ENCODE measurements at regions not wholly inside any gene's neighbourhood (a gene's known extent, or its start where the extent isn't known, plus 50 kb on each side); places are given as distances from the start of the nearest gene placed in this dataset.

DNA sequence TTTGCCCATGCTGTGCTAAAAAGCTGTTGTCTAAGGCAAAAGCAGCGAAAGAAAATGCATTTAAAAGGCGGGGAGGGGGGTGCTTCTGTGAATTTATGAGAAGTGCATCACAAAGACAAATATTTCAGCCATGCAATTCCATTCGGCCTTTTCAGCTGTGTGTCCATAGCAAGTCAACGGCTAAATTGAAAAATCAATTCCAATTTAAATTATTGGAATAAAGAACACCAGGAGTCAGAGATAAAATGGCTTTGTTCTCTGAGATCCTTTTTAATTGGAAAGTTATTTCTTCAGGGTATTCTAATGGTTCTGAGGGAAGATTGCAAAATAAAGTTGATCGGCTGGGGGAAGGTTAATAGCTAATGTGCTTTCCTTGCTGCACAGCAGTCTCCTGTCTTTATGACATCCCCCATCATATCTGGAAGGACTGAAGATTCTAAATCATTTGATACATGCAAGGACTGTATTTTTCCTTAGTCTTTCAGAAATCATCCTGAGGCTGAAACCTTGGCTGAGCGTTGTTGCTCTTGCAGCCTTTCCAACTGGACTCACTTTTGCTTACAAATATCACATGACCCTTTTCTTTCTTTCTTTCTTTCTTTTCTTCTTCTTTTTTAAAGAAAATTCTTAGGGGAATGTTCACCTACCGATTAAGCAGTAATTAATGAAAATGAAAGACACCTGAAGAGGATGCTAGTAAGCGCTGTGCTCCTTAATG, 647.1 kb downstream of the DACH1 start:
- H3K4me3 ChIP-seq (ENCODE audit: low read length) = no peak overlapping the region
- DNase-seq (ENCODE audit: low read depth) = no peak
- TF ChIP-seq, protein P1, sequence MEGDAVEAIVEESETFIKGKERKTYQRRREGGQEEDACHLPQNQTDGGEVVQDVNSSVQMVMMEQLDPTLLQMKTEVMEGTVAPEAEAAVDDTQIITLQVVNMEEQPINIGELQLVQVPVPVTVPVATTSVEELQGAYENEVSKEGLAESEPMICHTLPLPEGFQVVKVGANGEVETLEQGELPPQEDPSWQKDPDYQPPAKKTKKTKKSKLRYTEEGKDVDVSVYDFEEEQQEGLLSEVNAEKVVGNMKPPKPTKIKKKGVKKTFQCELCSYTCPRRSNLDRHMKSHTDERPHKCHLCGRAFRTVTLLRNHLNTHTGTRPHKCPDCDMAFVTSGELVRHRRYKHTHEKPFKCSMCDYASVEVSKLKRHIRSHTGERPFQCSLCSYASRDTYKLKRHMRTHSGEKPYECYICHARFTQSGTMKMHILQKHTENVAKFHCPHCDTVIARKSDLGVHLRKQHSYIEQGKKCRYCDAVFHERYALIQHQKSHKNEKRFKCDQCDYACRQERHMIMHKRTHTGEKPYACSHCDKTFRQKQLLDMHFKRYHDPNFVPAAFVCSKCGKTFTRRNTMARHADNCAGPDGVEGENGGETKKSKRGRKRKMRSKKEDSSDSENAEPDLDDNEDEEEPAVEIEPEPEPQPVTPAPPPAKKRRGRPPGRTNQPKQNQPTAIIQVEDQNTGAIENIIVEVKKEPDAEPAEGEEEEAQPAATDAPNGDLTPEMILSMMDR (IDR thresholded peaks at IDR 0.05; ENCODE audit: insufficient read depth, low read depth, low read length, missing control alignments) = no peak

DNA sequence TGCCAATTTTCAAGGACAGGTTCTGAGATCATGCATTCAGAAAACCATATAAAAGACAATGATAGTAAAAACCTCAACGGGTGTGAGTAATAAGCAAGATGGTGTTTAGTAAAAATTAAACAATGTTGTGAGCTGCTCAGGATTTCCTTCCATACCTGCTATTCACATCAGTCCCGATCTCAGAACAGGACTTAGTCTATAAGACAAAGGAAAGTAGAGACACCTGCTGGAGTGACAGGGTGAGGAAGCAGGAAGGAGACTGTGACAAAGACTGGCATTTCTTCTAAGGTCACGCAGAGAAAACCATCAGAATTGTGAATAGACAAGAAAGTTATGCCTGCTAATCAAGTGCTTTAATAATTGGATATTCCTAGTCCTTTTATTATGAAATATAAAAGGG, 648.0 kb downstream of the DACH1 start:
- no peak overlapping the region for H3K4me3 ChIP-seq (ENCODE audit: low read length)
- TF ChIP-seq, protein P1 (IDR thresholded peaks at IDR 0.05; ENCODE audit: insufficient read depth, low read depth, low read length, missing control alignments) = peak; percentile 29
- peak; percentile 17 for DNase-seq (ENCODE audit: low read depth)

DNA sequence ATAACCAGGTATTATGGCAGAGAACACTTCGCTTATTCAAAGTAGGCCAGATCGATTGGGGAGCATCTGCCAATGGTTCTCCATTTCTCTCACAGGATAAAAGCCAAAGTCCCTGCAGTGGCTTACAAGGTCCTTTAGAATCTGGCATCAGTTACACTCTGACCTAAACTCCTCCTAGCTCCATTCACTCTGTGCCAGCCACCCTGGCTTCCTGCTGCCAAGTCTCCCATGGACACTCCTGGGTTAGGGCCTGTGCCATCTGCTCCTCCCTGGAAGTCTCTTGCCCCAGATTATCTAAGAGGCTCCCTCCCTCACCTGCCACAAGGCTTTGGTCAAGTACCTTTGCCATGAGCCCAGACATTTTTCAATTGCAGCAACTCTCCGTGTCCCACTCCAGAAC, 649.2 kb downstream of the DACH1 start:
- H3K4me3 ChIP-seq (ENCODE audit: low read length) = no peak overlapping the region
- DNase-seq (ENCODE audit: low read depth) = no peak
- TF ChIP-seq, protein P1 (IDR thresholded peaks at IDR 0.05; ENCODE audit: insufficient read depth, low read depth, low read length, missing control alignments) = no peak

DNA sequence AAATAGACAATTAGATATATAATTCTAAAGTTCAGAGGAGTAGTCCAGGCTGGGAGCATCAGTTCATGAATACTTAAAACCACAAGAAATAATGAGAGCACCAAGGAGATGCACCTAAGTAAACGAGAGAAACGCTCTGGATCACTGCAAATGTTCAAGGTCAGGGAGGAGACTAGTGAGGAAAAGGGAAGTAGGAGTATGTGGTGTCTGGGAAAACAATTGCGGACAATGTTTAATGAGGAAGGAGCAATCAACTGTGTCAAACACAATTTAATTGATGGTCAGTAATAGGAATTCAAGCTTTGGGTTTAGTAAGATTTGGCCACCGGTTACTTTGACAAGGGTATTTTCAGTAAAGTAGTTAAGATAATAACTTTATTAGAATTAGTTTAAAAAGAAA, 652.2 kb downstream of the DACH1 start:
- no peak for DNase-seq (ENCODE audit: low read depth)
- TF ChIP-seq, protein P1 (IDR thresholded peaks at IDR 0.05; ENCODE audit: insufficient read depth, low read depth, low read length, missing control alignments) = no peak
- H3K4me3 ChIP-seq (ENCODE audit: low read length) = no peak overlapping the region

DNA sequence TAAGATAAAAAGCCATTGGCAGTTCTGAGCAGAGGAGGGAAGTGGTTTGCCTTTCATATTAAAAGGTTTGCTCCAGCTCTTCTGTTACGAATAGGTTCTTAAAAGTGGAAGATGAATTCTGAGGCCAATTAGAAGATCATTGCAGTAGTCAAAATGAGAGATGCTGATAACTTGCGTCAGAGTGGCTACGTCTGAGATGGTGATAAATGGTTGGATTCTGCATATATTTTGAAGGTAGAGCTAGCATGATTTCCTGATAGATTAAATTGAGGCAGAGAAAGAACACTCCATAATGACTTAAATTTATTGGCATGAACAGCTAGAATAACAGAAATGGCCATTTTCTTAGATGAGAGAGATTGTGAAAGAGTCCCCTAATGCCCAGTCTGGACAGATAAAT, 652.6 kb downstream of the DACH1 start:
- no peak for DNase-seq (ENCODE audit: low read depth)
- TF ChIP-seq, protein P1 (IDR thresholded peaks at IDR 0.05; ENCODE audit: insufficient read depth, low read depth, low read length, missing control alignments) = no peak
- H3K4me3 ChIP-seq (ENCODE audit: low read length) = no peak overlapping the region

DNA sequence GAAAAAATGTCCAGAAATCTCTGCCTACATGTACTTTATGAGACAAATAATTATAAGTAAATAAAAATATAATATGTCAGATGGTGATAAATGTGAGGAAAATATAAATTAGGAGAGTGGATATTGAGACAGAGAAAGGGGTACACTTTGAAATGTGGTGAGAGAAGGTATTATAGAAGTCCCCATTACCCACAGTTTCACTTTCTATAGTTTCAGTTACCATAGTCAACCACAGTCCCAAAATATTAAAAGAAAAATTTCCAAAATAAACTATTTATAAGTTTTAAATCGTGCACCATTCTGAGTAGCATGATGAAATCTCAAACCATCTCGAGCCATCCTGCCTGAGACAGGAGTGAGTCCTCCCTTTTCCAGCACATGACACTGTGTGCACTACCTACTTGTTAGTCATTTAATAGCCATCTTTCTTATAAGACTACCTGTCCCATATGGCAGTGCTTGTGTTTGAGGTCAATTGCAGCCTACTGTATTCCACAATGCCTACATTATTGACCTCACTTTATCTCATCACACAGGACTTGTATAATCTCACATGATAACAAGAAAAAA, 653.7 kb downstream of the DACH1 start:
- H3K4me3 ChIP-seq (ENCODE audit: low read length) = no peak overlapping the region
- TF ChIP-seq, protein P1 (IDR thresholded peaks at IDR 0.05; ENCODE audit: insufficient read depth, low read depth, low read length, missing control alignments) = no peak
- DNase-seq (ENCODE audit: low read depth) = no peak

DNA sequence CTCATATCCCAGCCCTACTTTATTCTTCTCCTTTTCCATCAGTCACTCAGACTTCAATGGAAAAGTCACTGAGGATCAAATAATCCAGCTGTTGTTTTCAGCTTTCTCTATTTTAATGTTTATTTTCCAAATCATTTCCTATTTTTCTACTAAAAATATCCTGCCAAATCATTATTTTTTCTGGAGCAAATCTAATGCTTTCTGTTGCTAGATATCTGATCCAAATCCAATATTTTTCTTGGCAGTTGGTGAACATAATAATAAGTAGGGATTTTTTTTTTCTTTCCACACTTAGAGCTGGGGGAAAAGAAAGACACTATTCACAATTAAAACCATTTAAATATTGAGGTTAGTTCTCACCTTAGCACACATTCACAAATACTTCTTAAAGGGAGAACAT, 656.1 kb downstream of the DACH1 start:
- TF ChIP-seq, protein P1 (IDR thresholded peaks at IDR 0.05; ENCODE audit: insufficient read depth, low read depth, low read length, missing control alignments) = no peak
- no peak for DNase-seq (ENCODE audit: low read depth)
- H3K4me3 ChIP-seq (ENCODE audit: low read length) = no peak overlapping the region
